Panc1 (cell line): ENCODE measurements at regions not wholly inside any gene's neighbourhood (a gene's known extent, or its start where the extent isn't known, plus 50 kb on each side); places are given as distances from the start of the nearest gene placed in this dataset.

ENCODE experiments used
- ATAC-seq: fragments of 200-7000 bp; cut with Tn5 transposase; 2 replicates; pipeline ENCODE4 v1.9.1; 2020; ENCODE audit warnings: mild to moderate bottlenecking, moderate library complexity
- BruUV-seq: library from RNA; stranded (reverse); fragments of 400-500 nt; replicated peaks from 2 replicates; lab custom pipeline; 2021; lab: Mats Ljungman, UMichigan
- CTCF ChIA-PET: fragments of 300-600 bp; sonication (Branson Sonifier 250); formaldehyde crosslinking; loops from one replicate; lab custom pipeline; 2022; ENCODE audit warnings: antibody characterized with exemption; lab: Charles Lee
- POLR2A ChIA-PET: fragments of 300-600 bp; sonication (Branson Sonifier 250); formaldehyde crosslinking; loops from one replicate; lab custom pipeline; 2022; ENCODE audit warnings: antibody characterized with exemption; lab: Charles Lee
- DNase-seq: peaks from one replicate; pipeline ENCODE4 v3.0.0-alpha.2; 2010; ENCODE audit warnings: low read depth, low spot score
- H3K27ac ChIP-seq: 2 replicates; pipeline ENCODE4 v1.5.1; 2011; ENCODE audit warnings: mild to moderate bottlenecking, low read length, inconsistent platforms
- H3K27me3 ChIP-seq: fragments of 200-500 bp; sonication (Bioruptor generic); 2 replicates; pipeline ENCODE4 v1.6.0; 2014; ENCODE audit warnings: low read length, inconsistent platforms; ENCODE audit not compliant: control insufficient read depth, insufficient read depth
- H3K36me3 ChIP-seq: fragments of 200-500 bp; sonication (Bioruptor generic); 2 replicates; pipeline ENCODE4 v1.5.1; 2014; ENCODE audit warnings: inconsistent platforms, mild to moderate bottlenecking, low read length, moderate library complexity; ENCODE audit not compliant: control insufficient read depth, insufficient read depth
- H3K4me1 ChIP-seq: 2 replicates; pipeline ENCODE4 v1.5.1; 2011; ENCODE audit warnings: inconsistent platforms, mild to moderate bottlenecking, low read length, moderate library complexity; ENCODE audit not compliant: control insufficient read depth, insufficient read depth
- H3K4me3 ChIP-seq, 2 experiments: 2 replicates each; pipeline ENCODE4 v1.5.1; 2011 to 2012; ENCODE audit warnings: low read depth in 2 of 2, low read length in 2 of 2, mild to moderate bottlenecking in 2 of 2, inconsistent platforms in 1 of 2, moderate library complexity in 1 of 2
- H3K9me3 ChIP-seq: fragments of 200-500 bp; sonication (Bioruptor generic); 2 replicates; pipeline ENCODE4 v1.5.1; 2014; ENCODE audit warnings: low read depth, mild to moderate bottlenecking, inconsistent platforms, low read length, moderate library complexity; ENCODE audit not compliant: control insufficient read depth, insufficient read depth
- CTCF ChIP-seq: fragments of 450-650 bp; IDR thresholded peaks from 2 replicates; pipeline ENCODE4 v1.5.1; 2017; ENCODE audit warnings: mild to moderate bottlenecking
- POLR2AphosphoS5 ChIP-seq: IDR thresholded peaks from 2 replicates; pipeline ENCODE4 v1.6.1; 2012; ENCODE audit warnings: mild to moderate bottlenecking, low read depth, low read length, moderate library complexity
- REST ChIP-seq, 2 experiments: IDR thresholded peaks; 2 replicates each; pipeline ENCODE4 v1.6.1; 2011 to 2012; ENCODE audit warnings: low read depth in 2 of 2, control low read depth in 1 of 2, low read length in 1 of 2, mild to moderate bottlenecking in 1 of 2, moderate library complexity in 1 of 2; ENCODE audit not compliant: insufficient read depth in 1 of 2
- SIN3A ChIP-seq: IDR thresholded peaks from 2 replicates; pipeline ENCODE4 v1.6.1; 2012; ENCODE audit warnings: low read depth, mild to moderate bottlenecking, low read length, moderate library complexity, borderline replicate concordance; ENCODE audit not compliant: insufficient read depth
- TCF7L2 ChIP-seq: IDR thresholded peaks from 2 replicates; pipeline ENCODE4 v1.6.1; 2011; ENCODE audit warnings: mild to moderate bottlenecking, low read depth, low read length, inconsistent platforms
- in situ Hi-C: cut with HindIII; loops from 2 replicates; pipeline ENCODE4 v1.10.0; 2016; ENCODE audit warnings: low sequenced_read_pairs, low pct_unique_long_range_greater_than_20kb
- intact Hi-C: fragments of 100-400 bp; cut with micrococcal nuclease; formaldehyde crosslinking; loops from one replicate; pipeline ENCODE4 v1.10.0; 2022; ENCODE audit not compliant: unreplicated experiment

DNA sequence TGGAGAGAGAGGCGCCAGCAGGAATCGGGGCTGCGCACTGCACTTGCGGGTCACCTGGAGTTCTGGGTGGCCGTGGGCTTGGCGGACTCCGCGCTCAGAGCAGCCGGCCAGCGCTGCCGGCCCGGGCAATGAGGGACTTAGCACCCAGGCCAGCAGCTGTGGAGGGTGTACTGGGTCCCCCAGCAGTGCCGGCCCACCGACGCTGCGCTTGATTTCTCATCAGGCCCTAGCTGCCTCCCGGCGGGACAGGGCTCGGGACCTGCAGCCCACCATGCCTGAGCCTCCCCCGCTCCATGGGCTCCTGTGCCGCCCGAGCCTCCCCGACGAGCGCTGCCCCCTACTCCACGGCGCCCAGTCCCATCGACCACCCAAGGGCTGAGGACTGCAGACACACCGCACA, 325.6 kb downstream of the ACTL7B start:
- intact Hi-C loops (no loop called here), in situ Hi-C loops (no loop called here)
- H3K27ac ChIP-seq = no peak overlapping the region
- POLR2A ChIA-PET = no interaction called here
- CTCF ChIA-PET = no interaction called here
- TF ChIP-seq TCF7L2 (no peak), SIN3A (no peak), REST (IDR thresholded peaks at IDR 0.05; ENCODE audit: insufficient read depth in 1 of 2, low read depth in 2 of 2, low read length in 1 of 2) (no peak), CTCF (no peak), POLR2AphosphoS5 (no peak)
- no TSS peak for BruUV-seq
- H3K4me1 ChIP-seq = no peaks in the 10 kb centered on the region
- H3K9me3 ChIP-seq = no peaks in the 10 kb centered on the region
- H3K4me3 ChIP-seq = no peak overlapping the region
- H3K27me3 ChIP-seq = no peaks in the 10 kb centered on the region
- H3K36me3 ChIP-seq = no peaks in the 10 kb centered on the region
- ATAC-seq (no peak), DNase-seq (no peak)

- CTCF ChIA-PET = no interaction called here
- POLR2A ChIA-PET = no interaction called here
- H3K4me1 ChIP-seq = no peaks in the 10 kb centered on the region
- DNase-seq (no peak), ATAC-seq (no peak)
- intact Hi-C loops = no loop called here
- H3K9me3 ChIP-seq = no peaks in the 10 kb centered on the region
- no peak overlapping the region for H3K4me3 ChIP-seq
- TF ChIP-seq CTCF = no peak
- TF ChIP-seq SIN3A = no peak
- no peak for TF ChIP-seq POLR2AphosphoS5
- TF ChIP-seq REST (IDR thresholded peaks at IDR 0.05; ENCODE audit: insufficient read depth in 1 of 2, low read depth in 2 of 2, low read length in 1 of 2) = no peak
- no peak for TF ChIP-seq TCF7L2
- in situ Hi-C loops = no loop called here
- H3K27ac ChIP-seq = no peak overlapping the region
- BruUV-seq = no TSS peak
- H3K27me3 ChIP-seq = no peaks in the 10 kb centered on the region
- H3K36me3 ChIP-seq = no peaks in the 10 kb centered on the region
Measured at GRCh38 chr9:108528231-108528630, 327.6 kb downstream of the ACTL7B start.
